Left colon (tissue), 2 donors: ENCODE measurements at regions not wholly inside any gene's neighbourhood (a gene's known extent, or its start where the extent isn't known, plus 50 kb on each side); places are given as distances from the start of the nearest gene placed in this dataset.

Experiments
- ATAC-seq: fragments of 200-7000 bp; cut with Tn5 transposase; one replicate; pipeline ENCODE4 v1.9.1; 2020; ENCODE audit warnings: mild to moderate bottlenecking, moderate library complexity
- DNase-seq, 2 donors: peaks; one replicate each; pipeline ENCODE4 v3.0.0-alpha.2; 2020
- intact Hi-C, 2 donors: fragments of 100-400 bp; cut with DNase I in 1 of 2; cut with micrococcal nuclease in 1 of 2; formaldehyde crosslinking; loops; one replicate each; pipeline versions ENCODE4 v1.11.2 to v1.14.0; 2022; cut with DNase I, micrococcal nuclease
- donor health status: DM: no; HTN: no; CAD: no.
- donor health status: DM: yes; HTN: yes; CAD: no.

GRCh38 chr3:194971009-194971408, 285.3 kb downstream of the FAM43A start:
- no peak for DNase-seq
- intact Hi-C loops: no loop called here
- ATAC-seq: no peak

- DNase-seq: no peak
- ATAC-seq: no peak
- intact Hi-C loops: no loop called here
Observed at GRCh38 chr3:194971965-194972364, 286.3 kb downstream of the FAM43A start.

- DNase-seq (no peak), ATAC-seq (no peak)
- intact Hi-C loops: no loop called here
Observed at GRCh38 chr3:194972641-194973040, 287.0 kb downstream of the FAM43A start.

GRCh38 chr3:194973366-194974000, 287.8 kb downstream of the FAM43A start:
- intact Hi-C loops: no loop called here
- ATAC-seq (no peak), DNase-seq (no peak)

- intact Hi-C loops: no loop called here
- no peak for ATAC-seq
- no peak for DNase-seq
Observed at GRCh38 chr3:194974468-194975135, 288.9 kb downstream of the FAM43A start.

- intact Hi-C loops: no loop called here
- DNase-seq: no peak
- ATAC-seq: no peak
Observed at GRCh38 chr3:194976049-194976451, 290.4 kb downstream of the FAM43A start.

GRCh38 chr3:194976874-194977273, 291.2 kb downstream of the FAM43A start:
- no peak for ATAC-seq

GRCh38 chr3:194977356-194977755, 291.7 kb downstream of the FAM43A start:
- no peak for DNase-seq
- intact Hi-C loops: no loop called here
- ATAC-seq: no peak

More at GRCh38 chr3:194976874-194977273, 291.2 kb downstream of the FAM43A start:
- intact Hi-C loops: no loop called here
- no peak for DNase-seq

- ATAC-seq (no peak), DNase-seq (no peak)
- intact Hi-C loops: no loop called here
Observed at GRCh38 chr3:194979173-194979572, 291.8 kb downstream of the XXYLT1 start.

GRCh38 chr3:194982472-194982871, 288.5 kb downstream of the XXYLT1 start:
- DNase-seq (no peak), ATAC-seq (no peak)
- intact Hi-C loops: no loop called here

GRCh38 chr3:194983121-194983520, 287.8 kb downstream of the XXYLT1 start:
- intact Hi-C loops: no loop called here
- ATAC-seq (no peak), DNase-seq (no peak)

GRCh38 chr3:194983620-194984019, 287.3 kb downstream of the XXYLT1 start:
- DNase-seq: no peak
- no peak for ATAC-seq
- intact Hi-C loops: no loop called here

GRCh38 chr3:194984066-194984465, 286.9 kb downstream of the XXYLT1 start:
- intact Hi-C loops: no loop called here
- DNase-seq (no peak), ATAC-seq (no peak)

GRCh38 chr3:194984622-194985021, 286.3 kb downstream of the XXYLT1 start:
- intact Hi-C loops: no loop called here
- ATAC-seq: peak; percentile 81
- DNase-seq: peak; percentile 49 to 60

GRCh38 chr3:194985031-194985578, 285.9 kb downstream of the XXYLT1 start:
- DNase-seq (peak; percentile 79 to 80), ATAC-seq (peak; percentile 96)
- intact Hi-C loops: no loop called here

- intact Hi-C loops: no loop called here
- DNase-seq (no peak), ATAC-seq (no peak)
Observed at GRCh38 chr3:194986208-194987043, 284.5 kb downstream of the XXYLT1 start.

GRCh38 chr3:194987571-194988494, 283.1 kb downstream of the XXYLT1 start:
- DNase-seq (no peak), ATAC-seq (no peak)
- intact Hi-C loops: no loop called here

- intact Hi-C loops: no loop called here
- peak in 1 of 2 donors; percentile 24 for DNase-seq
- ATAC-seq: peak; percentile 32
Observed at GRCh38 chr3:194988495-194989165, 282.3 kb downstream of the XXYLT1 start.
